K562 (cell line): ENCODE measurements at regions not wholly inside any gene's neighbourhood (a gene's known extent, or its start where the extent isn't known, plus 50 kb on each side); places are given as distances from the start of the nearest gene placed in this dataset.

ENCODE experiments used
- ATF1 ChIP-seq, 2 experiments: fragments of 450-650 bp in 1 of 2; IDR thresholded peaks; 2 replicates each; pipeline ENCODE4 v1.6.1; 2016; ENCODE audit warnings: missing compliant biosample characterization in 1 of 2, missing genetic modification characterization in 1 of 2
- GABPB1 ChIP-seq: sonication (generic); formaldehyde crosslinking; IDR thresholded peaks from 2 replicates; pipeline ENCODE4 v1.8.0; 2022; ENCODE audit warnings: mild to moderate bottlenecking, missing genetic modification reagents
- HMG20A ChIP-seq: fragments of 450-650 bp; formaldehyde crosslinking; conservative IDR thresholded peaks from 2 replicates; pipeline ENCODE4 v1.4.0; 2020; ENCODE audit warnings: mild to moderate bottlenecking, mixed read lengths
- LARP7 ChIP-seq: fragments of 450-650 bp; IDR thresholded peaks from 2 replicates; pipeline ENCODE4 v1.6.1; 2016
- NCOA6 ChIP-seq: fragments of 450-650 bp; IDR thresholded peaks from 2 replicates; pipeline ENCODE4 v1.6.1; 2017; ENCODE audit warnings: mild to moderate bottlenecking
- NFE2L1 ChIP-seq: fragments of 450-650 bp; IDR thresholded peaks from 2 replicates; pipeline ENCODE4 v1.6.1; 2016; ENCODE audit warnings: missing genetic modification characterization, low read depth, mild to moderate bottlenecking, missing compliant biosample characterization, moderate library complexity, borderline replicate concordance
- NONO ChIP-seq, 2 experiments: fragments of 200-400 bp in 1 of 2; fragments of 450-650 bp in 1 of 2; formaldehyde crosslinking in 1 of 2; IDR thresholded peaks; 2 replicates each; pipeline ENCODE4 v1.6.1; 2017; ENCODE audit warnings: low read depth in 2 of 2, mild to moderate bottlenecking in 2 of 2, moderate library complexity in 2 of 2, low read length in 1 of 2
- POLR2AphosphoS5 ChIP-seq: IDR thresholded peaks from 2 replicates; pipeline ENCODE4 v1.6.1; 2011; ENCODE audit warnings: mild to moderate bottlenecking, low read depth, low read length, moderate library complexity; ENCODE audit not compliant: control insufficient read depth, insufficient read depth
- POLR3G ChIP-seq: IDR thresholded peaks from 2 replicates; pipeline ENCODE4 v1.6.1; 2011; ENCODE audit not compliant: insufficient read length, insufficient replicate concordance; ENCODE audit errors: extremely low read depth
- RAD21 ChIP-seq, 2 experiments: fragments of 250-450 bp in 1 of 2; fragments of 450-650 bp in 1 of 2; sonication (Bioruptor Pico) in 1 of 2; formaldehyde crosslinking in 1 of 2; IDR thresholded peaks in 1 of 2; conservative IDR thresholded peaks in 1 of 2; 2 replicates each; pipeline versions ENCODE4 v1.4.0 to v1.8.0; 2020 to 2022; ENCODE audit warnings: mild to moderate bottlenecking in 2 of 2, moderate library complexity in 1 of 2
- RBFOX2 ChIP-seq: fragments of 200-400 bp; formaldehyde crosslinking; IDR thresholded peaks from 2 replicates; pipeline ENCODE4 v1.6.1; 2017; ENCODE audit warnings: low read depth, mild to moderate bottlenecking, low read length, moderate library complexity
- SPI1 ChIP-seq: IDR thresholded peaks from 2 replicates; pipeline ENCODE4 v1.6.1; 2011; ENCODE audit warnings: low read depth, low read length, control low read depth, borderline replicate concordance
- SRF ChIP-seq, 2 experiments: fragments of 250-450, 450-650 bp in 1 of 2; sonication (Bioruptor Pico) in 1 of 2; sonication (generic) in 1 of 2; formaldehyde crosslinking; IDR thresholded peaks; 2 replicates each; pipeline versions ENCODE4 v1.5.0 to v1.5.1; 2020 to 2022; ENCODE audit warnings: mild to moderate bottlenecking in 1 of 2, missing genetic modification reagents in 1 of 2
- TF ChIP-seq, protein P1 (sequence below), 2 experiments: IDR thresholded peaks; 2 replicates each; pipeline ENCODE4 v1.6.1; 2011; ENCODE audit warnings: borderline replicate concordance in 1 of 2, control low read depth in 1 of 2, low read depth in 1 of 2, low read length in 1 of 2, mild to moderate bottlenecking in 1 of 2, mixed read lengths in 1 of 2, moderate library complexity in 1 of 2; ENCODE audit not compliant: insufficient read depth in 1 of 2, insufficient read length in 1 of 2, poor library complexity in 1 of 2, severe bottlenecking in 1 of 2; ENCODE audit errors: extremely low read depth in 1 of 2
- TF ChIP-seq, protein P2 (sequence below), 2 experiments: fragments of 450-650 bp; IDR thresholded peaks; 2 replicates each; pipeline ENCODE4 v1.6.1; 2018; ENCODE audit warnings: mild to moderate bottlenecking in 2 of 2, low read depth in 1 of 2; ENCODE audit not compliant: partially characterized antibody in 2 of 2
- TF ChIP-seq, protein P3 (sequence below): fragments of 450-650 bp; formaldehyde crosslinking; IDR thresholded peaks from 2 replicates; pipeline ENCODE4 v1.4.0; 2022; ENCODE audit warnings: mild to moderate bottlenecking, moderate library complexity
- TF ChIP-seq, protein P4 (sequence below), 2 experiments: fragments of 450-650 bp; conservative IDR thresholded peaks; 2 replicates each; pipeline ENCODE4 v1.6.1; 2017; ENCODE audit warnings: mild to moderate bottlenecking in 2 of 2, moderate library complexity in 2 of 2
- TF ChIP-seq, protein P5 (sequence below): fragments of 450-650 bp; formaldehyde crosslinking; IDR thresholded peaks from 2 replicates; pipeline ENCODE4 v1.4.0; 2020; ENCODE audit warnings: mild to moderate bottlenecking, moderate library complexity

DNA sequence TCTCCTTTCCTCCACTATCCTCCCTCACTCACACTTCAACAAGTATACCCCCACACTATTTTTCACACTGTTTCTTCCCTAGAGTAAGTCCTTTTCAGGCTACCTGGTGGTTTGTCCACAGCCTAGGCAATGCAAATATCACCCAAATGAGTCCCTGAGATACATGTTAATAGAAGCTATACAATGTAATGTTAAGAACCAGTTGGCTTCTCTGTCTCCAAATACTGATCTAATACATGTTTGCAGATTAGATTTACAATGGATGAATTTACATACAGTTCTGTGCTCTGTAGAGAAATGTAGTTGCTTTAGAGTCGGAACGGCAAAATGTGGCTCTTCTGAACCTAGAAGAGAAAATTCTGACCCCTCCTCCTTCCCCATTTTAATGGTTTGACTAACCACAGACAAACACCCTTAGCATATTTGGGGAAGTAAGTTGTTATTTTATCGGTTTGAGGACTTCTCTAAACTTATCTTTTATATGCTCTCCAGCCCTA lies 63.6 kb upstream of the MBNL1 start (continued):
- TF ChIP-seq LARP7: no peak
- no peak; the same call in 1 of the 2 replicates for TF ChIP-seq RBFOX2
- TF ChIP-seq, protein P1, sequence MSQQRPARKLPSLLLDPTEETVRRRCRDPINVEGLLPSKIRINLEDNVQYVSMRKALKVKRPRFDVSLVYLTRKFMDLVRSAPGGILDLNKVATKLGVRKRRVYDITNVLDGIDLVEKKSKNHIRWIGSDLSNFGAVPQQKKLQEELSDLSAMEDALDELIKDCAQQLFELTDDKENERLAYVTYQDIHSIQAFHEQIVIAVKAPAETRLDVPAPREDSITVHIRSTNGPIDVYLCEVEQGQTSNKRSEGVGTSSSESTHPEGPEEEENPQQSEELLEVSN (IDR thresholded peaks at IDR 0.05; ENCODE audit: borderline replicate concordance in 1 of 2, extremely low read depth in 1 of 2, insufficient read depth in 1 of 2, insufficient read length in 1 of 2, low read depth in 1 of 2, low read length in 1 of 2, poor library complexity in 1 of 2, severe bottlenecking in 1 of 2): no peak
- TF ChIP-seq, protein P2, sequence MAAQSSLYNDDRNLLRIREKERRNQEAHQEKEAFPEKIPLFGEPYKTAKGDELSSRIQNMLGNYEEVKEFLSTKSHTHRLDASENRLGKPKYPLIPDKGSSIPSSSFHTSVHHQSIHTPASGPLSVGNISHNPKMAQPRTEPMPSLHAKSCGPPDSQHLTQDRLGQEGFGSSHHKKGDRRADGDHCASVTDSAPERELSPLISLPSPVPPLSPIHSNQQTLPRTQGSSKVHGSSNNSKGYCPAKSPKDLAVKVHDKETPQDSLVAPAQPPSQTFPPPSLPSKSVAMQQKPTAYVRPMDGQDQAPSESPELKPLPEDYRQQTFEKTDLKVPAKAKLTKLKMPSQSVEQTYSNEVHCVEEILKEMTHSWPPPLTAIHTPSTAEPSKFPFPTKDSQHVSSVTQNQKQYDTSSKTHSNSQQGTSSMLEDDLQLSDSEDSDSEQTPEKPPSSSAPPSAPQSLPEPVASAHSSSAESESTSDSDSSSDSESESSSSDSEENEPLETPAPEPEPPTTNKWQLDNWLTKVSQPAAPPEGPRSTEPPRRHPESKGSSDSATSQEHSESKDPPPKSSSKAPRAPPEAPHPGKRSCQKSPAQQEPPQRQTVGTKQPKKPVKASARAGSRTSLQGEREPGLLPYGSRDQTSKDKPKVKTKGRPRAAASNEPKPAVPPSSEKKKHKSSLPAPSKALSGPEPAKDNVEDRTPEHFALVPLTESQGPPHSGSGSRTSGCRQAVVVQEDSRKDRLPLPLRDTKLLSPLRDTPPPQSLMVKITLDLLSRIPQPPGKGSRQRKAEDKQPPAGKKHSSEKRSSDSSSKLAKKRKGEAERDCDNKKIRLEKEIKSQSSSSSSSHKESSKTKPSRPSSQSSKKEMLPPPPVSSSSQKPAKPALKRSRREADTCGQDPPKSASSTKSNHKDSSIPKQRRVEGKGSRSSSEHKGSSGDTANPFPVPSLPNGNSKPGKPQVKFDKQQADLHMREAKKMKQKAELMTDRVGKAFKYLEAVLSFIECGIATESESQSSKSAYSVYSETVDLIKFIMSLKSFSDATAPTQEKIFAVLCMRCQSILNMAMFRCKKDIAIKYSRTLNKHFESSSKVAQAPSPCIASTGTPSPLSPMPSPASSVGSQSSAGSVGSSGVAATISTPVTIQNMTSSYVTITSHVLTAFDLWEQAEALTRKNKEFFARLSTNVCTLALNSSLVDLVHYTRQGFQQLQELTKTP (IDR thresholded peaks at IDR 0.05; ENCODE audit: low read depth in 1 of 2, partially characterized antibody in 2 of 2): peak; percentile 49 to 60
- TF ChIP-seq RAD21 (CRISPR knock-in tag; conservative IDR thresholded peaks at IDR 0.05 in 1 of 2, IDR thresholded peaks at IDR 0.05 in 1 of 2): no peak
- no peak for TF ChIP-seq NCOA6
- no peak for TF ChIP-seq NONO (IDR thresholded peaks at IDR 0.05; ENCODE audit: low read depth in 2 of 2, low read length in 1 of 2)
- TF ChIP-seq HMG20A: no peak
- no peak for TF ChIP-seq ATF1 (CRISPR knock-in tag; IDR thresholded peaks at IDR 0.05)
- 0 out of 2 replicates have a peak, but pooled peaks have one; percentile 19 for TF ChIP-seq ATF1 (tag; IDR thresholded peaks at IDR 0.05)
- no peak for TF ChIP-seq POLR3G
- TF ChIP-seq, protein P3, sequence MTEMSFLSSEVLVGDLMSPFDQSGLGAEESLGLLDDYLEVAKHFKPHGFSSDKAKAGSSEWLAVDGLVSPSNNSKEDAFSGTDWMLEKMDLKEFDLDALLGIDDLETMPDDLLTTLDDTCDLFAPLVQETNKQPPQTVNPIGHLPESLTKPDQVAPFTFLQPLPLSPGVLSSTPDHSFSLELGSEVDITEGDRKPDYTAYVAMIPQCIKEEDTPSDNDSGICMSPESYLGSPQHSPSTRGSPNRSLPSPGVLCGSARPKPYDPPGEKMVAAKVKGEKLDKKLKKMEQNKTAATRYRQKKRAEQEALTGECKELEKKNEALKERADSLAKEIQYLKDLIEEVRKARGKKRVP: no peak
- no peak for TF ChIP-seq SRF (CRISPR knock-in tag; IDR thresholded peaks at IDR 0.05)
- TF ChIP-seq SPI1: peak; percentile 58; the same call in 1 of the 2 replicates
- no peak for TF ChIP-seq NFE2L1
- TF ChIP-seq, protein P4, sequence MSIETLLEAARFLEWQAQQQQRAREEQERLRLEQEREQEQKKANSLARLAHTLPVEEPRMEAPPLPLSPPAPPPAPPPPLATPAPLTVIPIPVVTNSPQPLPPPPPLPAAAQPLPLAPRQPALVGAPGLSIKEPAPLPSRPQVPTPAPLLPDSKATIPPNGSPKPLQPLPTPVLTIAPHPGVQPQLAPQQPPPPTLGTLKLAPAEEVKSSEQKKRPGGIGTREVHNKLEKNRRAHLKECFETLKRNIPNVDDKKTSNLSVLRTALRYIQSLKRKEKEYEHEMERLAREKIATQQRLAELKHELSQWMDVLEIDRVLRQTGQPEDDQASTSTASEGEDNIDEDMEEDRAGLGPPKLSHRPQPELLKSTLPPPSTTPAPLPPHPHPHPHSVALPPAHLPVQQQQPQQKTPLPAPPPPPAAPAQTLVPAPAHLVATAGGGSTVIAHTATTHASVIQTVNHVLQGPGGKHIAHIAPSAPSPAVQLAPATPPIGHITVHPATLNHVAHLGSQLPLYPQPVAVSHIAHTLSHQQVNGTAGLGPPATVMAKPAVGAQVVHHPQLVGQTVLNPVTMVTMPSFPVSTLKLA (conservative IDR thresholded peaks at IDR 0.05): no peak
- TF ChIP-seq POLR2AphosphoS5: no peak
- TF ChIP-seq, protein P5, sequence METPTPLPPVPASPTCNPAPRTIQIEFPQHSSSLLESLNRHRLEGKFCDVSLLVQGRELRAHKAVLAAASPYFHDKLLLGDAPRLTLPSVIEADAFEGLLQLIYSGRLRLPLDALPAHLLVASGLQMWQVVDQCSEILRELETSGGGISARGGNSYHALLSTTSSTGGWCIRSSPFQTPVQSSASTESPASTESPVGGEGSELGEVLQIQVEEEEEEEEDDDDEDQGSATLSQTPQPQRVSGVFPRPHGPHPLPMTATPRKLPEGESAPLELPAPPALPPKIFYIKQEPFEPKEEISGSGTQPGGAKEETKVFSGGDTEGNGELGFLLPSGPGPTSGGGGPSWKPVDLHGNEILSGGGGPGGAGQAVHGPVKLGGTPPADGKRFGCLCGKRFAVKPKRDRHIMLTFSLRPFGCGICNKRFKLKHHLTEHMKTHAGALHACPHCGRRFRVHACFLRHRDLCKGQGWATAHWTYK (CRISPR knock-in tag): no peak
- no peak for TF ChIP-seq GABPB1 (CRISPR knock-in tag)
